ENCODE measurements at regions not wholly inside any gene's neighbourhood (a gene's known extent, or its start where the extent isn't known, plus 50 kb on each side); places are given as distances from the start of the nearest gene placed in this dataset.
"Not testable (repeated sequence)": the region's sequence is repeated elsewhere in the genome, so short reads cannot be mapped to it uniquely, and the experiment has no call there.

DNA sequence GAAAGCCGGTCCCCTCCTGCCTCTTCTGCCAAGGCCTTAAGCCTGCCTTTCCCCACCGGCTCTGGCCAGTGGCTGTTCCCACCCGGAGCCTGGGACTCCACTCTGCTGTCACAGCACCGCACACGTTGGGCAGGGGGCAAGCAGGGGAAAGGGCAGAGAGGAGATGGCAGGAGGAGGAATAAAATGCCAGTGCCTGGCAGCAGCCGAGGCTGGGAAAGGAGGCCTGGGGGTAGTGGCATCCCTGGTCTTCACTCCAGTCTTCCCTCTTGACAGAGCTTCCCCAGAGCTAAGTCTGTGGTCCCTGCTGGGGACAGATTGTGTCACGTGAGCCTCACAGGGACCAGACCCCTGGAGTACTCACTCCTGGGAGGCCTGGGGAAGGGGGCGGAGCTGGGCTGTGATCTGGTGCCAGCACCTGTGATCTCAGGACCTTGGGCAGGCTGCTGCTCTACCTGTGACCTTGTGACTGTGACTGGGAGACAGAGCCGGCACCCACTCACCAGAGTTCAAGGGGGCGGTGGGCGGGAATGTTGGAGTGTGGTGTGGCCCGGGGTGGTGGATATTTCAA, 97.2 kb upstream of the GSE1 start:
- TF ChIP-seq, protein P1, sequence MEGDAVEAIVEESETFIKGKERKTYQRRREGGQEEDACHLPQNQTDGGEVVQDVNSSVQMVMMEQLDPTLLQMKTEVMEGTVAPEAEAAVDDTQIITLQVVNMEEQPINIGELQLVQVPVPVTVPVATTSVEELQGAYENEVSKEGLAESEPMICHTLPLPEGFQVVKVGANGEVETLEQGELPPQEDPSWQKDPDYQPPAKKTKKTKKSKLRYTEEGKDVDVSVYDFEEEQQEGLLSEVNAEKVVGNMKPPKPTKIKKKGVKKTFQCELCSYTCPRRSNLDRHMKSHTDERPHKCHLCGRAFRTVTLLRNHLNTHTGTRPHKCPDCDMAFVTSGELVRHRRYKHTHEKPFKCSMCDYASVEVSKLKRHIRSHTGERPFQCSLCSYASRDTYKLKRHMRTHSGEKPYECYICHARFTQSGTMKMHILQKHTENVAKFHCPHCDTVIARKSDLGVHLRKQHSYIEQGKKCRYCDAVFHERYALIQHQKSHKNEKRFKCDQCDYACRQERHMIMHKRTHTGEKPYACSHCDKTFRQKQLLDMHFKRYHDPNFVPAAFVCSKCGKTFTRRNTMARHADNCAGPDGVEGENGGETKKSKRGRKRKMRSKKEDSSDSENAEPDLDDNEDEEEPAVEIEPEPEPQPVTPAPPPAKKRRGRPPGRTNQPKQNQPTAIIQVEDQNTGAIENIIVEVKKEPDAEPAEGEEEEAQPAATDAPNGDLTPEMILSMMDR (IDR thresholded peaks at IDR 0.05; ENCODE audit: insufficient read depth, low read length, poor library complexity, severe bottlenecking): no peak
- H3K4me3 ChIP-seq (ENCODE audit: low read depth, low read length): no peak overlapping the region
- H3K36me3 ChIP-seq (ENCODE audit: control insufficient read depth, insufficient read depth, low read length): no peaks in the 10 kb centered on the region
- H3K27me3 ChIP-seq (ENCODE audit: control insufficient read depth, insufficient read depth, low read length): peaks cover 16% of the 10 kb centered on the region
- DNase-seq (ENCODE audit: low read depth): no peak

GRCh38 chr16:85517154-85517553, 96.0 kb upstream of the GSE1 start:
- Histone ChIP-seq H3K36me3 (ENCODE audit: control insufficient read depth, insufficient read depth, low read length) (no peaks in the 10 kb centered on the region), H3K27me3 (ENCODE audit: control insufficient read depth, insufficient read depth, low read length) (peaks cover 18% of the 10 kb centered on the region), H3K4me3 (ENCODE audit: low read depth, low read length) (no peak overlapping the region)
- no peak for DNase-seq (ENCODE audit: low read depth)
- TF ChIP-seq, protein P1 (IDR thresholded peaks at IDR 0.05; ENCODE audit: insufficient read depth, low read length, poor library complexity, severe bottlenecking): no peak

- no peaks in the 10 kb centered on the region for H3K36me3 ChIP-seq (ENCODE audit: control insufficient read depth, insufficient read depth, low read length)
- peaks cover 20% of the 10 kb centered on the region for H3K27me3 ChIP-seq (ENCODE audit: control insufficient read depth, insufficient read depth, low read length)
- no peak for DNase-seq (ENCODE audit: low read depth)
- TF ChIP-seq, protein P1 (IDR thresholded peaks at IDR 0.05; ENCODE audit: insufficient read depth, low read length, poor library complexity, severe bottlenecking): no peak
- no peak overlapping the region for H3K4me3 ChIP-seq (ENCODE audit: low read depth, low read length)
These were observed 95.5 kb upstream of the GSE1 start for GRCh38 chr16:85517563-85518179.

- Histone ChIP-seq H3K4me3 (ENCODE audit: low read depth, low read length) (no peak overlapping the region), H3K36me3 (ENCODE audit: control insufficient read depth, insufficient read depth, low read length) (no peaks in the 10 kb centered on the region), H3K27me3 (ENCODE audit: control insufficient read depth, insufficient read depth, low read length) (peaks cover 23% of the 10 kb centered on the region)
- no peak for DNase-seq (ENCODE audit: low read depth)
- TF ChIP-seq, protein P1 (IDR thresholded peaks at IDR 0.05; ENCODE audit: insufficient read depth, low read length, poor library complexity, severe bottlenecking): no peak
These were observed 94.6 kb upstream of the GSE1 start for GRCh38 chr16:85518398-85519049.

DNA sequence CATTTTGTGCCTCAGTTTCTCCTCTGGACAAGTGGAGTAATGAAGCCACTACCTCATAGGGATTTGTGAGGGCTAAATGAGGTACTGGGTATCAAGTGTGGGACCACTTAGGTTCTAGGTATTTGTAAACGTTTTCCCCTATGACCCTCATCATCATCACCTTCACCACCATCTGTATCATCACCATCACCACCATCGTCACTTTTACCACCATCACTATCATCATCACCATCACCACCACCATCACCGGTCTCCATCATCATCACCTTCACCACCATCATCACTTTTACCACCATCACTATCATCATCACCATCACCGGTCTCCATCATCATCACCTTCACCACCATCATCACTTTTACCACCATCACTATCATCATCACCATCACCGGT, 94.1 kb upstream of the GSE1 start:
- H3K27me3 ChIP-seq (ENCODE audit: control insufficient read depth, insufficient read depth, low read length): peaks cover 28% of the 10 kb centered on the region
- not testable (repeated sequence) for H3K36me3 ChIP-seq (ENCODE audit: control insufficient read depth, insufficient read depth, low read length); H3K4me3 ChIP-seq (ENCODE audit: low read depth, low read length); DNase-seq (ENCODE audit: low read depth)

- no peak overlapping the region for H3K4me3 ChIP-seq (ENCODE audit: low read depth, low read length)
- no peak for DNase-seq (ENCODE audit: low read depth)
- TF ChIP-seq, protein P1 (IDR thresholded peaks at IDR 0.05; ENCODE audit: insufficient read depth, low read length, poor library complexity, severe bottlenecking): no peak
- peaks cover 34% of the 10 kb centered on the region for H3K27me3 ChIP-seq (ENCODE audit: control insufficient read depth, insufficient read depth, low read length)
- no peaks in the 10 kb centered on the region for H3K36me3 ChIP-seq (ENCODE audit: control insufficient read depth, insufficient read depth, low read length)
These were observed 93.4 kb upstream of the GSE1 start for GRCh38 chr16:85519540-85520231.

Data from kidney epithelial cell (primary cell).